Common myeloid progenitor, CD34-positive (primary cell): ENCODE measurements at regions not wholly inside any gene's neighbourhood (a gene's known extent, or its start where the extent isn't known, plus 50 kb on each side); places are given as distances from the start of the nearest gene placed in this dataset.

Experiments
- CTCF ChIA-PET: fragments of 350-600 bp; sonication (Branson Sonifier 250); formaldehyde crosslinking; loops from one replicate; lab custom pipeline; 2021; ENCODE audit warnings: antibody characterized with exemption; lab: Charles Lee
- POLR2A ChIA-PET: fragments of 350-600 bp; sonication (Branson Sonifier 250); formaldehyde crosslinking; loops from one replicate; lab custom pipeline; 2021; ENCODE audit warnings: antibody characterized with exemption; lab: Charles Lee
- DNase-seq, 3 donors: peaks; one replicate each; pipeline versions ENCODE4 v3.0.0 to v3.0.0-alpha.2; 2013
- H3K27ac ChIP-seq, 2 experiments: 1 replicate in 1 of 2; 2 replicates in 1 of 2; pipeline ENCODE4 v1.7.0; 2013; ENCODE audit warnings: inconsistent platforms in 2 of 2, low read length in 2 of 2, mild to moderate bottlenecking in 2 of 2, low read depth in 1 of 2, moderate library complexity in 1 of 2; ENCODE audit not compliant: severe bottlenecking in 2 of 2, insufficient read depth in 1 of 2, poor library complexity in 1 of 2
- H3K27me3 ChIP-seq, 5 experiments: replicated peaks in 2 of 5; 1 replicate in 3 of 5; 2 replicates in 2 of 5; pipeline versions ENCODE4 v1.6.1 to v1.7.0; 2013; ENCODE audit warnings: low read length in 4 of 5, mild to moderate bottlenecking in 2 of 5, moderate library complexity in 2 of 5, inconsistent platforms in 1 of 5; ENCODE audit not compliant: insufficient read depth in 5 of 5, control insufficient read depth in 4 of 5
- H3K36me3 ChIP-seq, 4 experiments: 1 replicate in 2 of 4; 2 replicates in 2 of 4; pipeline versions ENCODE4 v1.6.1 to v1.7.0; 2013; ENCODE audit warnings: low read length in 3 of 4, control low read depth in 1 of 4, mild to moderate bottlenecking in 1 of 4; ENCODE audit not compliant: control insufficient read depth in 4 of 4, insufficient read depth in 4 of 4
- H3K4me1 ChIP-seq, 4 experiments: 1 replicate in 3 of 4; 2 replicates in 1 of 4; pipeline versions ENCODE4 v1.6.1 to v1.7.1; 2013; ENCODE audit warnings: low read length in 3 of 4, mild to moderate bottlenecking in 3 of 4, control low read depth in 1 of 4, inconsistent platforms in 1 of 4, moderate library complexity in 1 of 4; ENCODE audit not compliant: control insufficient read depth in 4 of 4, insufficient read depth in 4 of 4; ENCODE audit errors: control extremely low read depth in 1 of 4
- H3K4me3 ChIP-seq, 7 experiments: 1 replicate in 4 of 7; 2 replicates in 3 of 7; pipeline versions ENCODE4 v1.5.1 to v1.7.0; 2013; ENCODE audit warnings: mild to moderate bottlenecking in 7 of 7, low read length in 6 of 7, moderate library complexity in 6 of 7, inconsistent platforms in 2 of 7, low read depth in 2 of 7, control low read depth in 1 of 7; ENCODE audit not compliant: insufficient read depth in 4 of 7, control insufficient read depth in 1 of 7; ENCODE audit errors: extremely low read depth in 1 of 7
- H3K9me3 ChIP-seq, 5 experiments: 1 replicate in 4 of 5; 2 replicates in 1 of 5; pipeline versions ENCODE4 v1.6.1 to v1.7.1; 2013; ENCODE audit warnings: low read length in 4 of 5, mild to moderate bottlenecking in 2 of 5, inconsistent platforms in 1 of 5, low read depth in 1 of 5, moderate library complexity in 1 of 5; ENCODE audit not compliant: control insufficient read depth in 4 of 5, insufficient read depth in 2 of 5; ENCODE audit errors: control extremely low read depth in 1 of 5
- WGBS: methylation state at CpG from one replicate; pipeline ENCODE4 v1.1.5; 2013; ENCODE audit not compliant: insufficient coverage; 5-methylcytosine and 5-hydroxymethylcytosine counted together

- CTCF ChIA-PET = interaction anchor here (0.6 kb wide), 1 partner anchor 837 kb away, joined by 3 read pairs; no protein-coding TSS in a partner anchor
- Histone ChIP-seq H3K4me3 (no peak overlapping the region), H3K36me3 (no peaks in the 10 kb centered on the region), H3K27ac (no peak overlapping the region), H3K9me3 (peaks cover 0 to 2% (median 0%) of the 10 kb centered on the region in 5 experiments), H3K27me3 (no peaks in the 10 kb centered on the region), H3K4me1 (no peaks in the 10 kb centered on the region)
- POLR2A ChIA-PET = no interaction called here
- WGBS = 98% methylated on average over 5 of the region's 5 CpGs
- no peak for DNase-seq
Measured at GRCh38 chr4:134687646-134688628, 486.3 kb upstream of the PABPC4L start.

DNA sequence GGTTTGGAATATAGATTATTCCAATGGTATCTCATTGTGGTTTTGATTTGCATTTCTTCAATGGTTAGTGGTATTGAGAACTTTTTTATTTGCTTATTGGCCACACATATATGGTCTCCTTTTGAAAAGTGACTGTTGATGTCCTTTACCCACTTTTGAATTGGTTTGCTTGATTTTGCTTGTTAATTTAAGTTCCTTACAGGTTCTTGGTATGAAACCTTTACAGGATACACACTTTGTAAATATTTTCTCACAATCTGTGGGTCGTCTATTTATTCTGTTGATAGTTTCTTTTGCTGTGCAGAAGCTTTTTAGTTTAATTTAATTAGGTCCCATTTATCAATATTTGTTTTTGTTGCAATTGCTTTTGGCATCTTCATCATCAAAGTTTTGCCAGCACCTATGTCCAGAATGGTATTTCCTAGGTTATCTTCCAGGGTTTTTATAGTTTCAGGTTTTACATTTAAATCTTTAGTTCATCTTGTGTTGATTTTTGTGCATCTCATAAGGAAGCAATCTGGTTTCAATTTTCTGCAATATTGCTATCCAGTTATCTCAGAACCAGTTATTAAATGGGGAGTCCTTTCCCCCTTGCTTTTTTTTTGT, 475.7 kb upstream of the PABPC4L start:
- no peak overlapping the region for H3K27ac ChIP-seq
- WGBS = no CpG with 5 or more reads among the region's 1 CpG
- no peak for DNase-seq
- no peaks in the 10 kb centered on the region for H3K36me3 ChIP-seq
- H3K27me3 ChIP-seq = no peaks in the 10 kb centered on the region
- CTCF ChIA-PET = interaction anchor here (0.6 kb wide), 1 partner anchor 890 kb away, joined by 3 read pairs; no protein-coding TSS in a partner anchor
- H3K4me1 ChIP-seq = no peaks in the 10 kb centered on the region
- POLR2A ChIA-PET = no interaction called here
- H3K4me3 ChIP-seq = no peak overlapping the region
- H3K9me3 ChIP-seq = no peaks in the 10 kb centered on the region

DNA sequence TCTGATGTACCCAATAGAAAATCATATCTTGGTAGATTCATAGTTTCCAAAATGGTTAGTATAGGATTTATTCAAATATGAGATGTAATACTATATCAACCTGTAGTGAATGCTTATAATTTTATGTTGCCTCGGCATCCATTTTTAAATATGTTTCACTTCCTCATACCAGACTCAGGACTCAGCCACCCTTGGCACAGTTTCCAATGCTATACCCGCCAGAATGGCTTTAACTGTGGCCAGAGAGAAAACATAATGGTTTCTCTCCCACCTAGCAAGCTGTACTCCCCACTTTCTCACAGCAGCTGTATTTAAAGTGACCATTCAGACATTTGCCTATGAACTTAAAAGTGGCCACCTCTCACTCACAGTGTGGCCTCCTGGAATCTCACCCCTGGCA, 466.6 kb upstream of the PABPC4L start:
- no peaks in the 10 kb centered on the region for H3K27me3 ChIP-seq
- no peaks in the 10 kb centered on the region for H3K4me1 ChIP-seq
- CTCF ChIA-PET = no interaction called here
- no peak overlapping the region for H3K27ac ChIP-seq
- POLR2A ChIA-PET = no interaction called here
- DNase-seq = no peak
- H3K9me3 ChIP-seq = no peaks in the 10 kb centered on the region
- WGBS = 91% methylated on average over 1 of the region's 2 CpGs
- no peaks in the 10 kb centered on the region for H3K36me3 ChIP-seq
- no peak overlapping the region for H3K4me3 ChIP-seq

DNA sequence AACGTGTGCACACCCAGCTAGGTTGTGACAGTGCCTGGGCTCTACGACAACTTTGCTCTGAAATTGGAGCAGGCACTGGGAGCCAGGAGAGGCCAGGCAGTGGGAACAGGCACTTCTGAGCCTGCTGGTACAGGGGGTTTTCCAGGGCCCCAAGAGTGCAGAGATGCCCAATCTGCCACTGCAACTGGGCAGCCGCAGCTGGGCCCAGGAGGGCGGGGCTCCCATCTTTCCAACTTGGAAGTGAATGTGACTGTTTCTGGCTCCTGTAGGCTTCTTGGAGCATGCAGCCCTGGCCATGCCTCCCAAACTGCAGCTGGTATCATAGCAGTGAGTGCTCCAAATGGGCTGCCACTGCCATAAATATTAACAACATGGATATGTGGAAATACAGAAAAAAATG, 465.1 kb upstream of the PABPC4L start:
- H3K27ac ChIP-seq = no peak overlapping the region
- H3K9me3 ChIP-seq = no peaks in the 10 kb centered on the region
- DNase-seq = no peak
- 97% methylated on average over 4 of the region's 4 CpGs for WGBS
- no peaks in the 10 kb centered on the region for H3K4me1 ChIP-seq
- no peaks in the 10 kb centered on the region for H3K36me3 ChIP-seq
- ChIA-PET CTCF (no interaction called here), POLR2A (no interaction called here)
- H3K4me3 ChIP-seq = no peak overlapping the region
- H3K27me3 ChIP-seq = no peaks in the 10 kb centered on the region

DNA sequence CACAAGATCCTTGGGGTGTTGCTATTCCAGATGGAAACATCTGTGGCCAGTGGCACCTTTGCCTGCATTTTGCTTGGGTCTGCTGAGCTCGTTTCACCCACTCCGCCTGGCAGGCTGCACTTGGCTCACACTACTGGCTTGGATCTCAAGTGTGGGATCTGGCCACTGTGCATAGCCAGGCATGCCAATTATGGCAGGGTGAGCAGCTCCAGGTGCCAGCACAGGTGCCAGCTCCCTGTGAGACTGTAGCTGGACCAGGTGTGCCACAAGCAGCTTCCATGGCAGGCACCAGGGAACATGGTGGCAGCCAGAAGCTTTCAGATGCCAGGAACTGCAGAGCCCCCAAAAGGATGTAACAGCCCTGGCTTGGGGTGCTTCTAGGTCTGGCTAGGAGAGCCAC, 463.8 kb upstream of the PABPC4L start:
- no peaks in the 10 kb centered on the region for H3K9me3 ChIP-seq
- WGBS = 100% methylated on average over 2 of the region's 2 CpGs
- DNase-seq = no peak
- H3K36me3 ChIP-seq = no peaks in the 10 kb centered on the region
- ChIA-PET POLR2A (no interaction called here), CTCF (no interaction called here)
- H3K27ac ChIP-seq = no peak overlapping the region
- no peak overlapping the region for H3K4me3 ChIP-seq
- H3K27me3 ChIP-seq = no peaks in the 10 kb centered on the region
- no peaks in the 10 kb centered on the region for H3K4me1 ChIP-seq

- CTCF ChIA-PET = no interaction called here
- no CpG with 5 or more reads among the region's 1 CpG for WGBS
Measured at GRCh38 chr4:134663742-134664141, 462.2 kb upstream of the PABPC4L start.

GRCh38 chr4:134650461-134650860, 448.9 kb upstream of the PABPC4L start:
- Histone ChIP-seq H3K9me3 (no peaks in the 10 kb centered on the region), H3K27me3 (no peaks in the 10 kb centered on the region), H3K4me3 (no peak overlapping the region), H3K4me1 (no peaks in the 10 kb centered on the region), H3K27ac (no peak overlapping the region), H3K36me3 (no peaks in the 10 kb centered on the region)
- ChIA-PET CTCF (no interaction called here), POLR2A (no interaction called here)
- DNase-seq = no peak
- WGBS = no CpG with 5 or more reads among the region's 2 CpGs

More at GRCh38 chr4:134663742-134664141, 462.2 kb upstream of the PABPC4L start:
- no peak for DNase-seq
- Histone ChIP-seq H3K4me1 (no peaks in the 10 kb centered on the region), H3K4me3 (no peak overlapping the region), H3K27ac (no peak overlapping the region), H3K27me3 (no peaks in the 10 kb centered on the region), H3K36me3 (no peaks in the 10 kb centered on the region), H3K9me3 (no peaks in the 10 kb centered on the region)
- POLR2A ChIA-PET = no interaction called here
